Fibroblast of lung (primary cell): ENCODE measurements at regions not wholly inside any gene's neighbourhood (a gene's known extent, or its start where the extent isn't known, plus 50 kb on each side); places are given as distances from the start of the nearest gene placed in this dataset.

Experiments
- DNase-seq, 2 donors: peaks; one replicate each; pipeline versions ENCODE4 v3.0.0 to v3.0.0-alpha.2; 2010; ENCODE audit warnings: low read depth in 2 of 2
- H2AFZ ChIP-seq: 2 replicates; pipeline ENCODE4 v1.5.1; 2012; ENCODE audit warnings: low read length, control low read depth, inconsistent platforms
- H3K27ac ChIP-seq: 2 replicates; pipeline ENCODE4 v1.5.1; 2011; ENCODE audit warnings: low read length, control low read depth; ENCODE audit not compliant: insufficient read depth
- H3K27me3 ChIP-seq: 2 replicates; pipeline ENCODE4 v1.5.1; 2011; ENCODE audit warnings: mild to moderate bottlenecking, low read length; ENCODE audit not compliant: control insufficient read depth, insufficient read depth
- H3K36me3 ChIP-seq: 2 replicates; pipeline ENCODE4 v1.5.1; 2011; ENCODE audit warnings: low read length; ENCODE audit not compliant: control insufficient read depth, insufficient read depth
- H3K4me1 ChIP-seq: 2 replicates; pipeline ENCODE4 v1.5.1; 2011; ENCODE audit warnings: low read length; ENCODE audit not compliant: control insufficient read depth, insufficient read depth; ENCODE audit errors: extremely low read depth
- H3K4me2 ChIP-seq: 2 replicates; pipeline ENCODE4 v1.5.1; 2011; ENCODE audit warnings: low read length, control low read depth; ENCODE audit not compliant: insufficient read depth; ENCODE audit errors: extremely low read depth
- H3K4me3 ChIP-seq, 4 experiments: fragments of 200-600 bp in 1 of 4; sonication (generic) in 1 of 4; replicated peaks in 1 of 4; 2 replicates each; pipeline ENCODE4 v1.5.1; 2011 to 2016; ENCODE audit warnings: low read length in 4 of 4, low read depth in 3 of 4, mild to moderate bottlenecking in 3 of 4, control low read depth in 2 of 4, inconsistent platforms in 1 of 4, mixed read lengths in 1 of 4; ENCODE audit not compliant: insufficient read depth in 1 of 4; ENCODE audit errors: control extremely low read depth in 1 of 4
- H3K79me2 ChIP-seq: 2 replicates; pipeline ENCODE4 v1.5.1; 2012; ENCODE audit warnings: mild to moderate bottlenecking, low read length, inconsistent platforms; ENCODE audit not compliant: control insufficient read depth, insufficient read depth
- H3K9ac ChIP-seq: 2 replicates; pipeline ENCODE4 v1.5.1; 2011; ENCODE audit warnings: mild to moderate bottlenecking, low read length, control low read depth; ENCODE audit not compliant: insufficient read depth
- H3K9me3 ChIP-seq: 2 replicates; pipeline ENCODE4 v1.5.1; 2012; ENCODE audit warnings: low read depth, low read length; ENCODE audit not compliant: control insufficient read depth, insufficient read depth
- H4K20me1 ChIP-seq: 2 replicates; pipeline ENCODE4 v1.5.1; 2011; ENCODE audit warnings: low read length; ENCODE audit not compliant: control insufficient read depth, insufficient read depth; ENCODE audit errors: extremely low read depth
- CTCF ChIP-seq, 2 donors: IDR thresholded peaks in 1 of 2; conservative IDR thresholded peaks in 1 of 2; 1 replicate in 1 of 2; 2 replicates in 1 of 2; pipeline ENCODE4 v1.5.1; 2011 to 2012; ENCODE audit warnings: low read length in 2 of 2, control low read depth in 1 of 2, inconsistent platforms in 1 of 2, low read depth in 1 of 2, mild to moderate bottlenecking in 1 of 2
- EZH2 ChIP-seq: IDR thresholded peaks from 2 replicates; pipeline ENCODE4 v1.5.1; 2012; ENCODE audit warnings: low read length, control low read depth, mild to moderate bottlenecking; ENCODE audit errors: missing control alignments

- no peak overlapping the region for H3K4me3 ChIP-seq
- no peak for DNase-seq
- no peaks in the 10 kb centered on the region for H3K79me2 ChIP-seq
- H3K36me3 ChIP-seq, result no peaks in the 10 kb centered on the region
- H3K27ac ChIP-seq, result no peak overlapping the region
- H2AFZ ChIP-seq, result no peak overlapping the region
- TF ChIP-seq CTCF (conservative IDR thresholded peaks at IDR 0.05 in 1 of 2, IDR thresholded peaks at IDR 0.05 in 1 of 2; ENCODE audit: low read depth in 1 of 2, low read length in 2 of 2), result no peak
- TF ChIP-seq EZH2, result no peak
- no peaks in the 10 kb centered on the region for H3K4me1 ChIP-seq
- no peaks in the 10 kb centered on the region for H4K20me1 ChIP-seq
- no peaks in the 10 kb centered on the region for H3K9me3 ChIP-seq
- H3K27me3 ChIP-seq, result no peaks in the 10 kb centered on the region
- no peak overlapping the region for H3K4me2 ChIP-seq
- H3K9ac ChIP-seq, result no peak overlapping the region
Observed at GRCh38 chr2:67142741-67143140, 254.4 kb upstream of the ETAA1 start.

- Histone ChIP-seq H3K4me1 (no peaks in the 10 kb centered on the region), H3K27ac (no peak overlapping the region), H3K4me3 (no peak overlapping the region), H3K27me3 (no peaks in the 10 kb centered on the region), H3K4me2 (no peak overlapping the region), H3K9ac (no peak overlapping the region), H4K20me1 (no peaks in the 10 kb centered on the region), H2AFZ (no peak overlapping the region), H3K79me2 (no peaks in the 10 kb centered on the region), H3K36me3 (no peaks in the 10 kb centered on the region), H3K9me3 (no peaks in the 10 kb centered on the region)
- TF ChIP-seq EZH2 (no peak), CTCF (conservative IDR thresholded peaks at IDR 0.05 in 1 of 2, IDR thresholded peaks at IDR 0.05 in 1 of 2; ENCODE audit: low read depth in 1 of 2, low read length in 2 of 2) (no peak)
- DNase-seq, result peak in 1 of 2 donors; percentile 16
Observed at GRCh38 chr2:67145851-67146250, 251.3 kb upstream of the ETAA1 start.

GRCh38 chr2:67156796-67157195 is 240.3 kb upstream of the ETAA1 start:
- no peak for DNase-seq
- no peaks in the 10 kb centered on the region for H3K9me3 ChIP-seq
- no peaks in the 10 kb centered on the region for H3K79me2 ChIP-seq
- no peak overlapping the region for H3K4me3 ChIP-seq
- H3K4me1 ChIP-seq, result no peaks in the 10 kb centered on the region
- H3K27me3 ChIP-seq, result no peaks in the 10 kb centered on the region
- no peak overlapping the region for H3K9ac ChIP-seq
- no peak overlapping the region for H3K27ac ChIP-seq
- no peaks in the 10 kb centered on the region for H3K36me3 ChIP-seq
- no peak overlapping the region for H2AFZ ChIP-seq
- no peaks in the 10 kb centered on the region for H4K20me1 ChIP-seq
- H3K4me2 ChIP-seq, result no peak overlapping the region
- TF ChIP-seq EZH2, result no peak
- no peak for TF ChIP-seq CTCF (conservative IDR thresholded peaks at IDR 0.05 in 1 of 2, IDR thresholded peaks at IDR 0.05 in 1 of 2; ENCODE audit: low read depth in 1 of 2, low read length in 2 of 2)
